GM21825 (cell line): ENCODE measurements at regions not wholly inside any gene's neighbourhood (a gene's known extent, or its start where the extent isn't known, plus 50 kb on each side); places are given as distances from the start of the nearest gene placed in this dataset.
"Not testable (repeated sequence)": the region's sequence is repeated elsewhere in the genome, so short reads cannot be mapped to it uniquely, and the experiment has no call there.

Source experiments
- ATAC-seq: cut with Tn5 transposase; IDR thresholded peaks from one replicate; pipeline ENCODE4 v1.9.1; 2021; ENCODE audit warnings: mild to moderate bottlenecking, moderate library complexity; ENCODE audit not compliant: unreplicated experiment

- ATAC-seq: no peak
Observed at GRCh38 chr18:34521040-34521439, 189.1 kb upstream of the DTNA start.

- ATAC-seq: no peak
Observed at GRCh38 chr18:34522603-34523002, 187.5 kb upstream of the DTNA start.

- ATAC-seq: no peak
Observed at GRCh38 chr18:34525244-34525643, 184.9 kb upstream of the DTNA start.

- no peak for ATAC-seq
Observed at GRCh38 chr18:34528177-34528576, 181.9 kb upstream of the DTNA start.

GRCh38 chr18:34529358-34530335, 180.5 kb upstream of the DTNA start:
- no peak for ATAC-seq

GRCh38 chr18:34531110-34531509, 179.0 kb upstream of the DTNA start:
- ATAC-seq: no peak

- not testable (repeated sequence) for ATAC-seq
Observed at GRCh38 chr18:34534642-34535041, 175.5 kb upstream of the DTNA start.

GRCh38 chr18:34540897-34541296, 169.2 kb upstream of the DTNA start:
- ATAC-seq: no peak

GRCh38 chr18:34542625-34543024, 167.5 kb upstream of the DTNA start:
- ATAC-seq: no peak

- ATAC-seq: no peak
Observed at GRCh38 chr18:34543356-34543755, 166.7 kb upstream of the DTNA start.

GRCh38 chr18:34543945-34544344, 166.2 kb upstream of the DTNA start:
- ATAC-seq: no peak

GRCh38 chr18:34544930-34545329, 165.2 kb upstream of the DTNA start:
- ATAC-seq: no peak

GRCh38 chr18:34548120-34548972, 161.8 kb upstream of the DTNA start:
- no peak for ATAC-seq

GRCh38 chr18:34548973-34549294, 161.2 kb upstream of the DTNA start:
- no peak for ATAC-seq

GRCh38 chr18:34549367-34549766, 160.7 kb upstream of the DTNA start:
- no peak for ATAC-seq

- no peak for ATAC-seq
Observed at GRCh38 chr18:34550156-34550555, 159.9 kb upstream of the DTNA start.

- no peak for ATAC-seq
Observed at GRCh38 chr18:34550902-34551301, 159.2 kb upstream of the DTNA start.

GRCh38 chr18:34551824-34552223, 158.3 kb upstream of the DTNA start:
- no peak for ATAC-seq

- ATAC-seq: no peak
Observed at GRCh38 chr18:34562252-34562870, 147.7 kb upstream of the DTNA start.

GRCh38 chr18:34567857-34568256, 142.2 kb upstream of the DTNA start:
- no peak for ATAC-seq

GRCh38 chr18:34576622-34577021, 133.5 kb upstream of the DTNA start:
- ATAC-seq: no peak
